Liver (tissue), 6 donors: ENCODE measurements at regions not wholly inside any gene's neighbourhood (a gene's known extent, or its start where the extent isn't known, plus 50 kb on each side); places are given as distances from the start of the nearest gene placed in this dataset.
A peak's percentile ranks its signal among the peaks of the same experiment; 100 is the strongest.
"Not testable (repeated sequence)": the region's sequence is repeated elsewhere in the genome, so short reads cannot be mapped to it uniquely, and the experiment has no call there.

Experiments
- DNase-seq: peaks from one replicate; pipeline ENCODE4 v3.0.0-alpha.2; 2017; ENCODE audit warnings: low spot score
- H3K27ac ChIP-seq, 2 donors: one replicate each; pipeline ENCODE4 v1.7.0; 2013; ENCODE audit warnings: inconsistent platforms in 2 of 2, low read length in 2 of 2, control low read depth in 1 of 2, low read depth in 1 of 2, mild to moderate bottlenecking in 1 of 2
- H3K27me3 ChIP-seq, 4 donors: one replicate each; pipeline versions ENCODE4 v1.6.1 to v1.7.0; 2013; ENCODE audit warnings: low read length in 3 of 4, inconsistent platforms in 1 of 4, mild to moderate bottlenecking in 1 of 4, moderate library complexity in 1 of 4; ENCODE audit not compliant: control insufficient read depth in 4 of 4, insufficient read depth in 4 of 4
- H3K36me3 ChIP-seq, 4 donors: one replicate each; pipeline versions ENCODE4 v1.6.1 to v1.7.0; 2013; ENCODE audit warnings: low read length in 3 of 4, mild to moderate bottlenecking in 3 of 4, low read depth in 1 of 4, moderate library complexity in 1 of 4; ENCODE audit not compliant: control insufficient read depth in 4 of 4, insufficient read depth in 3 of 4
- H3K4me1 ChIP-seq, 4 donors: one replicate each; pipeline versions ENCODE4 v1.6.1 to v1.7.0; 2013; ENCODE audit warnings: low read length in 3 of 4, mild to moderate bottlenecking in 3 of 4, moderate library complexity in 1 of 4; ENCODE audit not compliant: control insufficient read depth in 4 of 4, insufficient read depth in 4 of 4
- H3K4me3 ChIP-seq, 3 donors: one replicate each; pipeline versions ENCODE4 v1.6.1 to v1.7.0; 2013; ENCODE audit warnings: low read length in 3 of 3, control low read depth in 1 of 3, low read depth in 1 of 3, mild to moderate bottlenecking in 1 of 3
- H3K9ac ChIP-seq, 2 donors: one replicate each; pipeline ENCODE4 v1.7.0; 2013; ENCODE audit warnings: low read length in 2 of 2, mild to moderate bottlenecking in 2 of 2, moderate library complexity in 2 of 2, control low read depth in 1 of 2, low read depth in 1 of 2
- H3K9me3 ChIP-seq, 4 donors: one replicate each; pipeline versions ENCODE4 v1.6.1 to v1.7.0; 2013; ENCODE audit warnings: low read length in 3 of 4; ENCODE audit not compliant: control insufficient read depth in 4 of 4
- WGBS: extraction: QIAGEN DNeasy Blood & Tissue Kit; methylation state at CpG from one replicate; pipeline ENCODE4 v1.1.7; 2013; 5-methylcytosine and 5-hydroxymethylcytosine counted together
- donor health status: healthy.
- donor health status: healthy.
- donor health status: healthy.

GRCh38 chr7:56828078-56828860 is 304.0 kb downstream of the ZNF479 start:
- H3K27me3 ChIP-seq, H3K27ac ChIP-seq, H3K4me1 ChIP-seq, H3K9me3 ChIP-seq, H3K4me3 ChIP-seq, H3K9ac ChIP-seq, H3K36me3 ChIP-seq, DNase-seq: not testable (repeated sequence)
- 91% methylated on average over 34 of the region's 36 CpGs for WGBS

- H3K9ac ChIP-seq, H3K4me1 ChIP-seq, H3K27me3 ChIP-seq, H3K36me3 ChIP-seq, H3K9me3 ChIP-seq, H3K27ac ChIP-seq, H3K4me3 ChIP-seq, DNase-seq: not testable (repeated sequence)
- WGBS, result 86% methylated on average over 16 of the region's 16 CpGs
Measured at GRCh38 chr7:56827539-56827938, 304.7 kb downstream of the ZNF479 start.

GRCh38 chr7:56826556-56826955 is 305.7 kb downstream of the ZNF479 start:
- not testable (repeated sequence) for H3K36me3 ChIP-seq, H3K27me3 ChIP-seq, H3K4me3 ChIP-seq, H3K9me3 ChIP-seq, H3K4me1 ChIP-seq, H3K27ac ChIP-seq, DNase-seq, H3K9ac ChIP-seq
- WGBS, result 95% methylated on average over 18 of the region's 19 CpGs

- H3K4me1 ChIP-seq, H3K27ac ChIP-seq, DNase-seq, H3K9me3 ChIP-seq, H3K27me3 ChIP-seq, H3K4me3 ChIP-seq, H3K36me3 ChIP-seq, H3K9ac ChIP-seq: not testable (repeated sequence)
- 93% methylated on average over 27 of the region's 38 CpGs for WGBS
Measured at GRCh38 chr7:56825756-56826540, 306.3 kb downstream of the ZNF479 start.

GRCh38 chr7:56825121-56825520 is 307.1 kb downstream of the ZNF479 start:
- not testable (repeated sequence) for H3K4me3 ChIP-seq, H3K27me3 ChIP-seq, H3K9ac ChIP-seq, H3K36me3 ChIP-seq, H3K27ac ChIP-seq, H3K4me1 ChIP-seq, DNase-seq, H3K9me3 ChIP-seq
- 91% methylated on average over 14 of the region's 17 CpGs for WGBS

GRCh38 chr7:56823872-56824635 is 308.2 kb downstream of the ZNF479 start:
- DNase-seq, H3K9me3 ChIP-seq, H3K4me1 ChIP-seq, H3K27ac ChIP-seq, H3K27me3 ChIP-seq, H3K36me3 ChIP-seq, H3K9ac ChIP-seq: not testable (repeated sequence)
- H3K4me3 ChIP-seq, result peak overlapping the region in 1 of 3 donors; percentile 30
- WGBS, result 95% methylated on average over 30 of the region's 44 CpGs

- H3K4me3 ChIP-seq, H3K27ac ChIP-seq, H3K9me3 ChIP-seq, DNase-seq, H3K9ac ChIP-seq, H3K27me3 ChIP-seq, H3K4me1 ChIP-seq, H3K36me3 ChIP-seq: not testable (repeated sequence)
- 96% methylated on average over 9 of the region's 15 CpGs for WGBS
Measured at GRCh38 chr7:56823231-56823630, 309.0 kb downstream of the ZNF479 start.

GRCh38 chr7:56822153-56822552 is 310.1 kb downstream of the ZNF479 start:
- H3K36me3 ChIP-seq, result not testable (repeated sequence)
- WGBS, result 92% methylated on average over 6 of the region's 18 CpGs

More at GRCh38 chr7:56822153-56822552, 310.1 kb downstream of the ZNF479 start:
- not testable (repeated sequence) for H3K9ac ChIP-seq, H3K4me1 ChIP-seq, H3K27ac ChIP-seq, DNase-seq, H3K9me3 ChIP-seq, H3K27me3 ChIP-seq, H3K4me3 ChIP-seq
